ENCODE measurements at regions not wholly inside any gene's neighbourhood (a gene's known extent, or its start where the extent isn't known, plus 50 kb on each side); places are given as distances from the start of the nearest gene placed in this dataset.
"Not testable (repeated sequence)": the region's sequence is repeated elsewhere in the genome, so short reads cannot be mapped to it uniquely, and the experiment has no call there.

- DNase-seq (ENCODE audit: low spot score): no peak
- no peak overlapping the region for H3K4me3 ChIP-seq
- no peak overlapping the region for H3K27ac ChIP-seq
Observed at GRCh38 chr7:46282155-46282554, 361.1 kb upstream of the IGFBP3 start.

GRCh38 chr7:46281071-46281470 is 360.0 kb upstream of the IGFBP3 start:
- Histone ChIP-seq H3K27ac (no peak overlapping the region), H3K4me3 (no peak overlapping the region)
- DNase-seq (ENCODE audit: low spot score): no peak
- no peak for TF ChIP-seq CTCF (IDR thresholded peaks at IDR 0.05)

More at GRCh38 chr7:46282155-46282554, 361.1 kb upstream of the IGFBP3 start:
- TF ChIP-seq CTCF (IDR thresholded peaks at IDR 0.05): no peak

- no peak for TF ChIP-seq CTCF (IDR thresholded peaks at IDR 0.05)
Observed at GRCh38 chr7:46279290-46279689, 358.2 kb upstream of the IGFBP3 start.

GRCh38 chr7:46264646-46265045 is 343.6 kb upstream of the IGFBP3 start:
- H3K4me3 ChIP-seq: no peak overlapping the region
- H3K27ac ChIP-seq: no peak overlapping the region
- TF ChIP-seq CTCF (IDR thresholded peaks at IDR 0.05): no peak
- DNase-seq (ENCODE audit: low spot score): no peak

More at GRCh38 chr7:46279290-46279689, 358.2 kb upstream of the IGFBP3 start:
- no peak for DNase-seq (ENCODE audit: low spot score)
- Histone ChIP-seq H3K4me3 (no peak overlapping the region), H3K27ac (no peak overlapping the region)

GRCh38 chr7:46261638-46262037 is 340.6 kb upstream of the IGFBP3 start:
- DNase-seq (ENCODE audit: low spot score); H3K4me3 ChIP-seq; H3K27ac ChIP-seq: not testable (repeated sequence)

- DNase-seq (ENCODE audit: low spot score): no peak
- no peak for TF ChIP-seq CTCF (IDR thresholded peaks at IDR 0.05)
- Histone ChIP-seq H3K4me3 (no peak overlapping the region), H3K27ac (no peak overlapping the region)
Observed at GRCh38 chr7:46259947-46260346, 338.9 kb upstream of the IGFBP3 start.

- no peak for TF ChIP-seq CTCF (IDR thresholded peaks at IDR 0.05)
- Histone ChIP-seq H3K27ac (no peak overlapping the region), H3K4me3 (no peak overlapping the region)
- DNase-seq (ENCODE audit: low spot score): no peak
Observed at GRCh38 chr7:46257761-46258448, 336.8 kb upstream of the IGFBP3 start.
